Psoas muscle (tissue), 7 donors: ENCODE measurements at regions not wholly inside any gene's neighbourhood (a gene's known extent, or its start where the extent isn't known, plus 50 kb on each side); places are given as distances from the start of the nearest gene placed in this dataset.

ENCODE experiments used
- ATAC-seq, 4 donors: fragments of 200-7000 bp; cut with Tn5 transposase; one replicate each; pipeline ENCODE4 v1.9.1; 2020; ENCODE audit warnings: moderate library complexity in 3 of 4, mild to moderate bottlenecking in 2 of 4
- DNase-seq, 2 donors: peaks; one replicate each; pipeline ENCODE4 v3.0.0-alpha.2; 2020
- H3K27ac ChIP-seq: fragments of 200-600 bp; one replicate; pipeline ENCODE4 v1.8.0; 2022
- H3K27me3 ChIP-seq, 3 donors: fragments of 200-600 bp in 1 of 3; one replicate each; pipeline versions ENCODE4 v1.6.1 to v1.8.0; 2013 to 2022; ENCODE audit warnings: low read length in 2 of 3, mild to moderate bottlenecking in 2 of 3, moderate library complexity in 1 of 3; ENCODE audit not compliant: insufficient read depth in 3 of 3
- H3K36me3 ChIP-seq, 2 donors: fragments of 200-600 bp in 1 of 2; one replicate each; pipeline versions ENCODE4 v1.6.1 to v1.8.0; 2013 to 2022; ENCODE audit warnings: low read depth in 1 of 2, mild to moderate bottlenecking in 1 of 2, moderate library complexity in 1 of 2; ENCODE audit not compliant: insufficient read depth in 1 of 2
- H3K4me1 ChIP-seq: fragments of 200-600 bp; one replicate; pipeline ENCODE4 v1.8.0; 2022
- H3K4me3 ChIP-seq: fragments of 200-600 bp; one replicate; pipeline ENCODE4 v1.8.0; 2022; ENCODE audit warnings: mild to moderate bottlenecking
- H3K9me3 ChIP-seq: fragments of 200-600 bp; one replicate; pipeline ENCODE4 v1.8.0; 2022
- WGBS, 3 donors: extraction: QIAGEN DNeasy Blood & Tissue Kit; methylation state at CpG; one replicate each; pipeline versions ENCODE4 v1.1.6 to v1.1.7; 2013; 5-methylcytosine and 5-hydroxymethylcytosine counted together
- intact Hi-C, 2 donors: fragments of 100-400 bp; cut with DNase I; formaldehyde crosslinking; loops; one replicate each; pipeline versions ENCODE4 v1.11.0 to v1.14.2; 2022
- TF ChIP-seq, protein P1 (sequence below): fragments of 200-600 bp; IDR thresholded peaks from one replicate; pipeline ENCODE4 v1.8.0; 2022; ENCODE audit warnings: antibody characterized with exemption
- donor health status: healthy with polysubstance abuse.
- donor health status: DM: no; HTN: no; CAD: no; lungs with moderate emphysema.
- donor health status: Bipolar disorder and iron deficiency.
- donor health status: healthy.
- donor health status: DM: yes; HTN: yes; CAD: no.
- donor health status: DM: no; HTN: no; CAD: no.
- donor health status: DM: yes; HTN: yes; CAD: no.

DNA sequence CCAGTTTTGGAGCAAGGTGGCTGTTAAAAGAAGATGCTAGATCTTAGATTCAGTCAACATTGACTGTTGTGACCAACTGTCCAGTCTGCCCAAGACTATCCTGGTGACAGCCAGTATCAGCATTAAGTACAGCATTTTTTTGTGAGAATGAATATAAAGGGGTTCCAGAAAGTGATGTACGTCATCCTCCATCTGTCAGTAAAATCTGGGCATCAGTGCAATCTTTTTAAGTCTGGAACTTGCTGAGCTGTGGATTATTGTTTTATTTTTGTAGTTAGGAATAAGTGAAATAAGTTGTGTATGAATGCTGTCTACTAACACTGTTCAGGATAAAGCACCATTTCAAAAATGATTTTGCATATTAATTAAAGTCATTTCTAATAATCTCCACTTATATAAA lies 1020.0 kb upstream of the GHITM start:
- DNase-seq (no peak), ATAC-seq (no peak)
- Histone ChIP-seq H3K27ac (no peak overlapping the region), H3K36me3 (no peaks in the 10 kb centered on the region), H3K9me3 (no peaks in the 10 kb centered on the region), H3K4me1 (no peaks in the 10 kb centered on the region), H3K27me3 (no peaks in the 10 kb centered on the region), H3K4me3 (no peak overlapping the region)
- intact Hi-C loops: no loop called here
- TF ChIP-seq, protein P1, sequence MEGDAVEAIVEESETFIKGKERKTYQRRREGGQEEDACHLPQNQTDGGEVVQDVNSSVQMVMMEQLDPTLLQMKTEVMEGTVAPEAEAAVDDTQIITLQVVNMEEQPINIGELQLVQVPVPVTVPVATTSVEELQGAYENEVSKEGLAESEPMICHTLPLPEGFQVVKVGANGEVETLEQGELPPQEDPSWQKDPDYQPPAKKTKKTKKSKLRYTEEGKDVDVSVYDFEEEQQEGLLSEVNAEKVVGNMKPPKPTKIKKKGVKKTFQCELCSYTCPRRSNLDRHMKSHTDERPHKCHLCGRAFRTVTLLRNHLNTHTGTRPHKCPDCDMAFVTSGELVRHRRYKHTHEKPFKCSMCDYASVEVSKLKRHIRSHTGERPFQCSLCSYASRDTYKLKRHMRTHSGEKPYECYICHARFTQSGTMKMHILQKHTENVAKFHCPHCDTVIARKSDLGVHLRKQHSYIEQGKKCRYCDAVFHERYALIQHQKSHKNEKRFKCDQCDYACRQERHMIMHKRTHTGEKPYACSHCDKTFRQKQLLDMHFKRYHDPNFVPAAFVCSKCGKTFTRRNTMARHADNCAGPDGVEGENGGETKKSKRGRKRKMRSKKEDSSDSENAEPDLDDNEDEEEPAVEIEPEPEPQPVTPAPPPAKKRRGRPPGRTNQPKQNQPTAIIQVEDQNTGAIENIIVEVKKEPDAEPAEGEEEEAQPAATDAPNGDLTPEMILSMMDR: no peak
- WGBS, 3 donors: 52 to 63% (median 60%) methylated on average over 1 of the region's 1 CpG

DNA sequence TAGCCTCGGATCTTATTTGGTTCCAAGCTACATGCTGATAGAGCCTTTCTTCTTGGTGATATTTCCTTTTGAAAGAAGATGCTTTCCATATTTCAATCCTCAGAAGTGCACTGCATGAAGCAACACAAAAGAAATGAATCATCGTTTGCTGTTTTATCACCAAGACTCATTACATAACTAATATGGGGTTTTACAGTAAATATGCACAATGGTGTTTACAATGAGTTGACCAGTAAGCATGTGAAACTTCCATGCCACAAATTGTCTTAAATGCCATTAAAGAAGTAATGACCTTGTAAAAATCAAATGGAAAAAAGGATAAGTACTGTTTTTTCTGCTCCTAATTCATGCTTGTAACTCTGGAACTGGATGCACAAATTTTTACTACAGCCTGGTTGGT lies 1017.0 kb upstream of the GHITM start:
- H3K27me3 ChIP-seq: no peaks in the 10 kb centered on the region
- no peak overlapping the region for H3K27ac ChIP-seq
- 38 to 77% (median 67%) methylated on average over 2 of the region's 2 CpGs for WGBS, 3 donors
- TF ChIP-seq, protein P1: no peak
- no peaks in the 10 kb centered on the region for H3K36me3 ChIP-seq
- H3K4me1 ChIP-seq: no peaks in the 10 kb centered on the region
- ATAC-seq: no peak
- intact Hi-C loops: no loop called here
- no peaks in the 10 kb centered on the region for H3K9me3 ChIP-seq
- H3K4me3 ChIP-seq: no peak overlapping the region
- DNase-seq: no peak

DNA sequence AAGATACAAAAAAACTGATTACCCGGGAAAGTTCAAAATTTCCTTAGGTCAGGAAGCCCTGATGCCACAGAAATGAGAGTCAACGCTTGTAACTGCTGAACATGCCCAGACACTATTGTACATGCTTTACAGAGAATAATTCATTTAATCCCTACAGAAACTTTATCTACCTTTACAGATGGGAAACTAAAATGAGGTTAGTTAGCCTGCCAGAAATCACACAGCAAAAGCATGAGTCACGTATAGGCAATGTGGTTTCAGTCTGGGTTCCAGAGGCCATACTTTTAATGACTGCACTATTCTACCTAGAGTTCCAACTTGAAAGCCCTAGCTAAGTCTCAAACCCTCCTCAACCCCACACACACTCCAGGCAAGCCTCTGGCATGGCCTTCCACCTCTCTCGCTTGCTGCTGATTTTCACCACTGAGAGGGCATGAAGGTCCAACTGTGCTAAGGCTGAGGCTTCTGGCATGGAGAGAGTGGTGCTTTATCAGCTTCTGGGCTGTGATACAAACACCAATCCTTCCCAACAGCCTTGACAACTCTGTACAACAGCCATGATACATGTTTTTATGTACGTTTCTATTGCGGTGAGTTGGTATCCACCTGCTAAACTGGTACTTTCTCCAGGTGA lies 1011.2 kb upstream of the GHITM start:
- WGBS, 3 donors: 62 to 72% (median 71%) methylated on average over 6 of the region's 6 CpGs
- TF ChIP-seq, protein P1: no peak
- H3K9me3 ChIP-seq: no peaks in the 10 kb centered on the region
- H3K4me3 ChIP-seq: no peak overlapping the region
- H3K27me3 ChIP-seq: no peaks in the 10 kb centered on the region
- intact Hi-C loops: no loop called here
- H3K27ac ChIP-seq: no peak overlapping the region
- DNase-seq (no peak), ATAC-seq (no peak)
- no peaks in the 10 kb centered on the region for H3K36me3 ChIP-seq
- no peaks in the 10 kb centered on the region for H3K4me1 ChIP-seq

DNA sequence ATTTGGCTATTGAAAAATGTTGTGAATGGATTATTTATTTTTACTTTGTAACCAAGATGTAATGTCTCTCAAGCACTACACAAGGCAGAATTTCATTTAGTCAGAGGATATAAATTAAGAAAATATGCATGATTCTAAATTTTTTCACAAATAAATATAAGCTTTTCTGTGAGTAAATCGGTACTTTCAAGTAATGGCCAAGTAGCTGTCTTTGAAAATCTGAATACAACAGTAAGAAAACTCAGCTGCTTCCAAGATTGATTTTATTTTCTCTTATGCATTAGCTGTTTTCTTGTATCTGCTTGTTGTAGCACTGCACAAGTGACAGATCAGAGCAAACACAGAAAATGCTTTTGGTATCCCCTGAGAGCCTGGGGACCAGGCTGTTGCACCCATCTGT lies 998.5 kb upstream of the GHITM start:
- peaks cover 0 to 1% (median 0%) of the 10 kb centered on the region in 3 donors for H3K27me3 ChIP-seq
- TF ChIP-seq, protein P1: no peak
- ATAC-seq (no peak), DNase-seq (no peak)
- H3K36me3 ChIP-seq: no peaks in the 10 kb centered on the region
- H3K4me1 ChIP-seq: no peaks in the 10 kb centered on the region
- H3K27ac ChIP-seq: no peak overlapping the region
- 54 to 71% (median 66%) methylated on average over 1 of the region's 1 CpG for WGBS, 3 donors
- H3K9me3 ChIP-seq: no peaks in the 10 kb centered on the region
- no peak overlapping the region for H3K4me3 ChIP-seq
- intact Hi-C loops: no loop called here

DNA sequence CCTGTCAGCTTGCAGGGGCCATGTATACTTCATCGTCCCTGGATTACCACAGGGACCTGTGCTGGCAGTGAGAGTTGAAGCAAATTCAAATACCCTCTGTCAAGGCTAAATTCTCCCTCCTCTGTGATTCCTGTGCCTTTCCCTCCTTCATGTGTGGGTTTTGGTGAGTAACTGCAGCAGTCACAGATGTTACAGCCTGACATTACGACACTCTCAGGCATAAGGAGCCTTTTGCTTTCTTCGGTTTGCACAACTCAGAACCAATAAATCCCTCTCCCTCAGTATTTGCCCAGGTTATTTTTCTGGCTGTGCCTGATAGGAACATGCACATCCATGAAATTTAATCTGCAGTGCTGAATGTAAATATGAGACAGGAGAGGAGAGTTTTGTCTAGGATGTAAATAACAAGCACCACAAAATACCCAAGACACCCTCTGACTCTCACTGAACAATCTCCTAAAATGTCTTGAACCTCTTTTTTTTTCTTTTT lies 997.2 kb upstream of the GHITM start:
- intact Hi-C loops: no loop called here
- Histone ChIP-seq H3K36me3 (no peaks in the 10 kb centered on the region), H3K27me3 (peaks cover 0 to 1% (median 0%) of the 10 kb centered on the region in 3 donors), H3K27ac (no peak overlapping the region), H3K4me3 (no peak overlapping the region), H3K4me1 (no peaks in the 10 kb centered on the region), H3K9me3 (no peaks in the 10 kb centered on the region)
- TF ChIP-seq, protein P1: no peak
- DNase-seq (no peak), ATAC-seq (no peak)
- 50 to 63% (median 50%) methylated on average over 3 of the region's 3 CpGs for WGBS, 3 donors
